ENCODE measurements at regions not wholly inside any gene's neighbourhood (a gene's known extent, or its start where the extent isn't known, plus 50 kb on each side); places are given as distances from the start of the nearest gene placed in this dataset.
"Not testable (repeated sequence)": the region's sequence is repeated elsewhere in the genome, so short reads cannot be mapped to it uniquely, and the experiment has no call there.

DNA sequence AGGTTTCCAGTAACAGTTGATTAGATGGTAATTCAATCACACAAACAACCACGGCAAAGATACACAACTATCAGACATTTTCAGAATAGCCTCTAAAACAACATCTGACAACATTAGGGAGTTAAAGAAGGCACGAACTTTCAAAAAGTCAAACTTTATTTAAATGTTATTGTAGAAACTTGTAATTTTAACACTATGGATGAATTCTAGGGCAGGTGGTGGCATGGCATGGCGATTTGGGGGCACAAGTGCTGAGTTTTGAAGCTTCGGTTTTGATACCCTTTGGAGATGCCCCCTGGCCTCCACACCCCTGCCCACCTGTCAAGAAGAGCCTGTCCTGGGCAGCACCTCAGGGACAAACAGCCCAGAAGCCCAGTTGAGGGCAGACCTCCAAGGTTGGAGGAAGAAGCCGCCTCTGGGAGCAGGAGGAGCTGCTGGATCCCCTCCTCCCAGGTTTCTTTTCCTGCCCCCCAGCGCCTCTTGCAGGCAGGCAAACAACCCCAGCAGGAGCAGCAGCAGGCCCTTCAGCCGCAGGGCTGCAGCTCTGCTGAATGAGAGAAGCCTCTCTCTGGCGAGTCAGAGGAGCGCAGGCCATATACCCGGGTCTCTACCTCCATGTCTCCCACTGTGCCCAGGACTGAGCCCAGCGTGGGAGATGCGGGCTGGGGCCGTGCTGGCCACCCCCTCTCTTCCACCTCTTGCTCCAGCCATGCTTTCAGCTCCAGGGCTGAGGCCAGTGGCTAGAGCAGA is 102.1 kb upstream of the IGLL5 start:
- no peak for DNase-seq

DNA sequence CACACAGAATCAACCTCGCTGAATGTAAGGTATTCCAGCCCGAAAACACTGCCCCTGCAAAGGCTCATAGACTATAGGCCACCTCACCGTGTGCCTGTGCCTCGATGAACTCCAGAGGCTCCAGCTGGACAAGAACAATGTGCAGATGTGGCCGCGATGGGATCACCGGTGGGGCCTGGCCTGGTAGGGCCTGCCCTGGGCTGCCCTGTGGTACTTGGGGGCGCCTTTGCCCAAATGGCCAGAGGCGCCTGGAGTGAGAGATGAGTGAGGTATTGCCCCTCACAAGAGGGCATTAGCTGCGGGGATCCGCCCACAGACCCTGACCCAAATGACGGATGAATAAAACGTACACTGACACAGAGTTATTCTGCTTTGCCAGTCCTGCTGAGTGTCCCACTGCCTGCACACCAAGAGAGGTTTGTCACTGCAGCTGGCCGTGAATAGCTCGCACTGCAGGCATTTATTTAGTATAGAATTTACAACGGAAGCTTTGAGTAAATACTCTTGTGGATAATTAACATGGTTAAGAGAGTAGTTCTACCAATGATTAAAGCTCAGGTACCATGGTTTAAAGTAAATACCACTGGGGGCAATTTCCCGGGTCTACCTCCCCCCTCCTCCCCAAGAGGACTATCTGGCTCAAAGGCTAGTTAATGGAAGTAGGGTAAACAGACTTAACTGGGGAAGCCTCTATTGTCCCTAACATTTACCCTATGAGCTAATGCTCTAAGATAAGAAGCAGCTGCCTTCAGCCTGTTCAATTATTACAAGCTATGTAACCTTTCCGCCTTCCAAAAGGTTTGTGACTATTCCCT is 101.1 kb upstream of the IGLL5 start:
- DNase-seq = no peak

DNA sequence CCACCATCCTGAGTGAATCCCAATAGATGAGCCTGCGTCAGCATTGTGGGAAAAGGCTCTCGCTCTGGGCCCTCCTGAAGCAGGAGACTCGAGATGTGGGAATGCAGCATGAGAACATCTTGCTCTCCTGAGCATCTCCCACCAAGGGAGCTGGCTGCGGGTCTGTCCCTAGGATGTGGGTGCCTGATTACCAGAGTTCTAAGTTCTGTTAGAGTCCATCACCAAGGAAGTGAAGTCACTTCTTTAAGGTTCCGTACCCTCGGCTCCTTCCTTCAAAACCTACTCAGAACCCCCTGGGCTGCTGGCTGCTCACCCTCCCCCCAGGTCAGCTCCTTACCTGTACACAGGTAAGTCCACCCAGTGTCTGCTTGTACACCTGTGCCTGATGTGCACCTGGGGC is 100.5 kb upstream of the IGLL5 start:
- no peak for DNase-seq

DNA sequence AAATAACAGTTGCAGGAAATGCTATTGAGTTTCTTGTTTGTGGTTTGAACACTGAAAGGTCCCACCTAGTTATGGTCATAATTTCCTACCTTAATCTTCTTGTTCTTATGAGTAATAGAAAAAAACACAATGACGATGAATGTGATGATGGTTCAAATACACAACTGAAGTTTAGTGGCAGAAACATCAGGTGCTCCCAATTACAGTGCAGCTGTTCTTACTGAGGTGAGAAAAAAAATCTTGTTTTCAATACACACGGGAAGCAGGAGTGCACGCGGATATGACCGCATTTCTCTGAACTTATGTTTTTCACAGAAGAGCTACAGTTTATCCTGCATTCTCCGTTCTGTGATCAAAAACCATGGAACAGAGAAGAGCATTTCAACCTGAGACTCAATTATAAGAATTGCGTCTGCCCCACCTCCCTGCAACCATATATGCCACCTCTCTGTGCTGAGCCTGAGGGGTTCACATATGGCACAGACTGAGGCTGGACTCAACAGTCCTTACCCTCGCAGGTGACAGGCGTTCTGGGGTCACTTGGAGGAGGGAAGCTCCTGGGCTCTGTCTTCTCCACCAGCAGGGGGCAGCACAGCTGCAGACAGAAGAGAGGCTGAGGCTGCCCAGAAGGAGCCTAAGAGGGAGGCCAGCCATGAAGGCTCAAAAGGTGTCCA is 99.7 kb upstream of the IGLL5 start:
- DNase-seq = peak; percentile 72 to 77

DNA sequence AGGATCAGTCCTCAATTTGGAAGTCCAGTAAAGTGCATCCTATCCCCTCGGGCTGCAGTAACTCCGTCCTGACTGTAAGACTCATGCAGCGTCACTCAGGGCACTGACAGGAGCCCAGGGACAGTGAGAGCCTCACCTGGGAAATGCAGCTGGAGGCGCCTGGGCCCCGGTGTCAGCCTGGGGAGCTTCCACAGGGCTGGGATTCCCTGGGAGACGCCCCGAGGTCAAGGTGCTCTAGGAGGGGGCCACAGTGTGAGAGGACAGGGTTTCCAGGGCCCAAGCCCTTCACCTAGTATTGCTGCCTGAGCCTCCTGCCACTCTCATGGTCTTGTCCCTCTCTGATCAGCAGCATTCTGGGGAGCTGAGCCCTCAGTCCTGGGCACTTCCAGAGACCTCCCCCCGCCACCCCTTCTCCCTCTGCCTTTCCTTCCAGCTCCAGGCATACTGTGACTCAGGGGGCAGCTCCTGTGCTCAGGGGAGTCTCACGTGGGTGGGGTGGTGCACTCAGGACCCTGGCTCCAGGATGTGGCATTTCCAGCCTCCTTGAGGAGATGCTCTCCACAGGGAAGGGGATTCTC is 99.1 kb upstream of the IGLL5 start:
- DNase-seq = no peak

DNA sequence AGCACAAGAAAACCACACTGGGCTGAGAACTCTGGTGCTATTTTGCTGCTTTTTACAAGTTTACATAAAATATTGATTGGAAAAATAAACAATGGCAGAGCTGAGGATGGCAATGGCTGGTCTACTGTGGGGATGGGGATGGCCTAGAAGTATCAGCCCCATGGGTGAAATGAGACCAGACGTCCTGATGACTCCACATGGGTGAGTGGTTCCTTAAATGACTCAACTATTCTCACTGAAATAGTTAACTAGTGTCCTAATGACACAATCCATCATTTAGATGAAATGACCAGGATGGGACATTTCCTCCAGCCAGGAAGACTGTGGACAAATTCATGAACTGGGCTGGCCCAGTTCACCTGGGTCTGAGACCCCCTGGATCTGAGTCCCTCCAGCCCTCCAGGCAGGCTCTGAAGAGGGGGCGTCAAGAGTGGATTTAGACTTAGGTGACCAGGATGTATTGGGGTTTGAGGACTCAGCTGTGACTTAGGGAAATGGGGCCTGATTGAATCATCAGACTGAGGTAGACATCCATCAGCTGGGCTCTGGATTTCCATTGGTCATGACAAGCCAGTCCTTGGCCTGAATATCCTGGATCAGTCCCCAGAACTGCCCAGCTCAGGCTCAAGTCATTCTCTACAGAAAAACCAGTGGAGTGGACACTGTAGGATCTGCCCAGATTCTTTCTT is 98.2 kb upstream of the IGLL5 start:
- DNase-seq = no peak

DNA sequence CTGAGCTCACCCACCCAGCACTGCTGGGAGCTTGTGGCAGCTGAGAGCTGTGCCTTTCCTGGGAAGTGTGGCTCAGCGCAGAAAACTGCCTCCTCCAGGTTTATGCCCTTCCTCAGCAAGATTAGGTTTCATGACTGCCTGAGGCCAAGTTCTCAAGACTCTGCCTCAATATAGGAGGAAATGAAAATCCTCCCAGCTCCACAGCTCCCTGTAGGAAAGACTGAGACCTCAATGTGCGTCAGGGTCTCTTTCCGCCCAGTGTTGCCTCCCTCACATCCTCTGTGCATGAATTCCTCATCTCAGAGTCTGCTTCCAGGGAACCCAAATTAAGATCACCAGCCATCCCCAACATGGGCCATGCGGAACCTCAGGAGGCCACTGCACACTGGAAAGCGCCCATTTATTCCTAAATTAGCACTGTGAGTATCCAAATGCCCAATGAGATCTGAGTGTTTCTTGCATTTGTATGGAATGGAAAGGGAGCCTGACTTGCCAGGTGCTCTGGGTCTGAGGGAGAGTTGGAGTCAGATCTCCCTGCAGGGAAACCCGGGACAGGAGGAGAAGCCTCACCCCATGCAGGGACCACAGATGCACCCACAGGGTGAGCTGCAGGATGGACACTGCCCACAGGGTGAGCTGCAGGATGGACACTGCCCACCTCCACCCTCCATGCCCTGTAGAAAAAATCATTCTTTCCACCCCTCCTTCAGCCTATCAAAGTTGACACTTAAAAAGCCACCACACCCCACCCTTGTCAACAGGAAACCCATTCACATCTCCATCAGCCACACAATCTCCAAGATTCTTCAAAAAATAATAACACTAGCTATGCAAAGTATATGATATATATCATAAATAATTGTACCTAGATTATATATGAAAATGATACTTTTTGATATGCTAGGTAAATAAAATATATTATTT is 97.4 kb upstream of the IGLL5 start:
- no peak for DNase-seq

DNA sequence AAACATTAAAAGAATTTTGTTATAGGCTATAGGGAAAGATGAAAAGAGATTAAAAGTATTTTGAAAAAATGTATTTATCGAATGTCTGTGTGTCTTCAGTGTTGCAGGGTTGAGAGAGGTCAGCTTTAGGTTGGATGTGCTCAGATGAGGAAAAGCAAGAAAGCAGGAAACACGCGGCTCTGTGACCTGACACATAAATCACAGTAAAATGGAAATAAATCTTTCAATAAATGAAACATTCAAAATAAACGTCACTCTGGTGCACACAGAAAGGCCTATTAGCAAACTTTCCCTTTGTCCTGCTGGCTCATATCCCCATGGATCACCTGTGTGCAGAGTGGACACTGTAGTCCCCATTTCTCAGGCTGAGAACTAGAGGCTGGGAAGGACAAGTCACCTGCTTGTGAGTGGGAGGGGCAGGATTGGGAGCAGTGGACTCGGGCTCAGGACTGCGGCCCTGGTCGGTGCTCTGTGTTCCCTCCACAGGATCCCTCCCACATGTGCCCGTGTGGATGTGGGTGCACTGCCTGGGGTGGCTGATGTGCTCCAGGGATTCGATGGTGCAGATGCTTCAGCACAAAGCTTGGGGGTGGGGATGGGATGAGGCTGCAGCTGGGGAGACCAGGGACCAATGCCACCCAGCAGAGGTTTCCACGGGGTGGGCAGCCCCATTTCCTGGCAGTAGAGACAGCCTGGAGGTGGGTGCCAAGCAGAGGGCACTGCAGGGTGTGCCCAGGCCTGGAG is 96.0 kb upstream of the IGLL5 start:
- DNase-seq = no peak

DNA sequence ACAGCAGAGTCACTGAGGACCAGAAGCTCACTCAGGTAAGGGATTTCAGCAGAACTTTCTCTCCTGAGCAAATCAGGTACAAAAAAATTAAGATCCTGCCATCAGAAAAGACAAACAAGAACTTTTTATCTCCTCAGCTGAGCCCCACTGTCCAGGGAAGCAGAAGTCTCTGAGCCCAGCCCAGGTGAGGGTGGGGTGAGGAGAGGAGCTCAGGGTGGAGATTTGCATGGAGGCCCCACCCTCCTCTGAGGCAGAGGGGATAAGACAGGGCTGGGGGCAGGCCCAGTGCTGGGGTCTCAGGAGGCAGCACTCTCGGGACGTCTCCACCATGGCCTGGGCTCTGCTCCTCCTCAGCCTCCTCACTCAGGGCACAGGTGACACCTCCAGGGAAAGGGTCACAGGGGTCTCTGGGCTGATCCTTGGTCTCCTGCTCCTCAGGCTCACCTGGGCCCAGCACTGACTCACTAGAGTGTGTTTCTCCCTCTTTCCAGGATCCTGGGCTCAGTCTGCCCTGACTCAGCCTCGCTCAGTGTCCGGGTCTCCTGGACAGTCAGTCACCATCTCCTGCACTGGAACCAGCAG is 95.3 kb upstream of the IGLL5 start:
- DNase-seq = not testable (repeated sequence)

DNA sequence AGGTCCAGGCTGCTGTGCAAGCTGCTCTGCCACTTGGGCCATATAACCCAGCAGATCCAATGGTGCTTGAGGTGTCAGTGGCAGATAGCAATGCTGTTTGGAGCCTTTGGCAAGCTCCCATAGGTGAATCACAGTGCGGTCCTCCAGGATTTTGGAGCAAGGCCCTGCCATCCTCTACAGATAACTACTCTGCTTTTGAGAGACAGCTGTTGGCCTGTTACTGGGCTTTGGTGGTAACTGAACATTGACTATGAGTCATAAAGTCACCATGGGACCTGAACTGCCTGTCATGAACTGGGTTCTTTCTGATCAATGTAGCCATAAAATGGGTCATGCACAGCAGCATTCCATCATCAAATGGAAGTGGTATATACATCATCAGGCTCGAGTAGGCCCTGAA is 92.0 kb upstream of the IGLL5 start:
- not testable (repeated sequence) for DNase-seq

DNA sequence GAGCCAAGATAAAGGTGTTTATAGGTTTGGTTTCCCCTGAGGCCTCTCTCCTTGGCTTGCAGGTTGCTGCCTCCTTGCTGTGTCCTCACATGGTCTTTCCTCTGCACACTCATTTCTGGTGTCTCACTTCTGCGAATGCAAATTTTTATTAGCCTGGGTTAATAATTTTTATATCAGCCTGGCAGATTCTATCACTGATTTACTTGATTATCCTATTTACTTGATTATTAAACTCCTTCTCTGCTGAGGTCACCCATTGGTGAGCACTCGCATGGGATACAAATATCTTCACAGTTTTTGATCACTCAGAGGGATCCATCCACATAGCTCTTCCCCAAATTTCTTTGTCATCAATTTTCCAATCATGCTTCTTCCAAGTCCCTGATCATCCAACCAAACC is 90.9 kb upstream of the IGLL5 start:
- no peak for DNase-seq

DNA sequence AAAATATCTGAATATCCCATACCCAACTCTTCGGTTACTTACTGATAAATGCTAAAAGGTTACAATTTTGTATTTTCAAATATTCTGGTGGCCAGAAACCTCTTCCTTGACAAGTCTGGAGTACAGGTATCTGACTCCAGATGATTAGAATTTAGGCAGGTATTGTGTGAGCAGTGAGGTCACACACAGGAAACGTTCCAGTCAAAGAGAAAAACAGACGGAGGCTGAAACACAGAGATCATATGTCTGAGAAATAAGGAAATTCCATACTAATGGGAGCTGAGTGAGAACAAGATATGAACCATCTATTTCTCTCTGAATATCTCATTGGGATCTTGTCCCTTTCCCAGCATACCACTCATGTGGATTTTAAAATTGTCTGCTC is 89.4 kb upstream of the IGLL5 start:
- DNase-seq = no peak

DNA sequence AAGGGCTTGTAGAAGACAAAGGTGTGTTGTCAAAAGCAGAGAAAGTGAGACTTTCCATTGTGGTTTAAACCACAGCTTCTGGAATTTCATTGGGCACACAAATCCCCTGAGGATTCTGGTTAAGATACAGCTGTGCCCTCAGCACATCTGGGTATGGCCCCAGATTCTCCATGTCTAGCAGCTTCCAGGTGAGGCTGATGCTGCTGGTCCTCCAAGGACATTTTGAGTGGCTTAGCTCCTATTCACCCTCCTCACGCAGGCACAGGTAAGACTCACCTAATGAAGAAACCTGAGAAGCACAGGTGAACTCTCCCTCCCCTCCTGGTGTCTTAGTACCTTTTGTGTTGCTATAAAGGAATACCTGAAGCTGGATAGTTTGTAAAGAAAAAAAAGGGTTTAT is 88.9 kb upstream of the IGLL5 start:
- no peak for DNase-seq

DNA sequence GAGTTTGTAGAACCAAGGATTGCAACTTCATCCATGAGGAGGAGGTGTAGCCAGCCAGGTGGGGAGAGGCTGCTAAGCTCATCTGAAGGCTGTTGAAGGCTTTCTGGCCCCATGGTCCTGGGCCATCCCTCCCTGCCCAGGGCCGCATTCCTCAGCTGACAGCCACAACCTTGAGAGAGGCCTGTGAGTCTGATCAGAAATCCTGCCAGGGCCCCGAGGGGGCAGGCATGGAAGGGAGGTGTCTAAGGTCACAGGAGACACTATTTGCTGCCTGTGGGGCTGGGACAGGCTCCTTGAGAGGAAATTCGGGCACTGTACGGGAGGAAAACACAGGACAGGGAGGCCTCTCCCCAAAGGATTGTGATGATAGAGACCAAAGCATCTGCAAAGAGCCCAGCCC is 88.1 kb upstream of the IGLL5 start:
- DNase-seq = no peak

DNA sequence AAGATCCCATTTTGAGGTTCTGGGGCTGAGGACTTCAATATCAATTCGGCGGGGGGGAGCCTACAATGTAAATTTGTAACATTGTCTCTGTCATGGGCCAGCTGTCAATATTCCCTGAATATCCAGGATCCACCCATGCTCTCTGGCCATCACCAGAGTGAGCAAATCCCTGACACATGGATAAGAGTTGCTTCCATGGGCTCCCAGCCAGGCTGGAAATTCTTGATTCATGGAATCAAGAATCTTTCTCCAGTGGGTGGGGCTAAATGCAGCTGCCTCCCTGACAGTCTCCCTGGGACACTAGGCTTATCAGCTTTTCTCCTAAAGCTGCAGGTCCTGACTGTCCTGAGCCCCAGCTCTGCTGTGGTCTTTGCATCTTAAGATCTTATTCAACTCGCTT is 86.9 kb upstream of the IGLL5 start:
- no peak for DNase-seq

DNA sequence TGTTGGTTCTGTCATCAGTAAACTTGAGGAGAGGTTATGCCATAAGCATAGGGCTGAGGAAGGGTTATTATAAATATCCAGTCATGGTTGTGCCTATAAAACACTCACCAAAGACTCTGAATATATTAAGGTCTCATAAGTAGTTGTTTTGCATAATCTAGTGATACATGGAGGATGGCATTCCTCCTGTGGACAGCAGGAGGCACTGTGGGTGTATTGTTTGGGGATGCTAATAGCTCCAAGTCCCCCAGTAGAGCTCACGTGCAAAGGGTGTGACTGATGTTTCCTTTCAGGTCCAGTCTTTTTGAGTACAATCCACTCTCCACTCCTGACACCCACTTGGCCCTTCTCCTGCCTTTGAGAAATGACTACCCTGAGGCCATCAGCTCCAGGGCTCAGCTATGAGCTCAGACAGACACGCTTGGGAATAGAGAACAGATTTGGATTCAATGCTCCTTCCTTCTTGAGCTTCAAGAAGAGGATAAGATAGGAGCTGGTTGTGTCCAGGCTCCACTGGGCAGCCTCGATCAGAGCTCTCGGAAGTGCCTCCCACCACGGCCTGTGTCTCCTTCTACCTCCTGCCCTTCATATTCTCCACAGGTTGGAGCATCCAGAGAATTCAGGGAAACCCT is 85.2 kb upstream of the IGLL5 start:
- DNase-seq = peak in 1 of 2 experiments; percentile 42

DNA sequence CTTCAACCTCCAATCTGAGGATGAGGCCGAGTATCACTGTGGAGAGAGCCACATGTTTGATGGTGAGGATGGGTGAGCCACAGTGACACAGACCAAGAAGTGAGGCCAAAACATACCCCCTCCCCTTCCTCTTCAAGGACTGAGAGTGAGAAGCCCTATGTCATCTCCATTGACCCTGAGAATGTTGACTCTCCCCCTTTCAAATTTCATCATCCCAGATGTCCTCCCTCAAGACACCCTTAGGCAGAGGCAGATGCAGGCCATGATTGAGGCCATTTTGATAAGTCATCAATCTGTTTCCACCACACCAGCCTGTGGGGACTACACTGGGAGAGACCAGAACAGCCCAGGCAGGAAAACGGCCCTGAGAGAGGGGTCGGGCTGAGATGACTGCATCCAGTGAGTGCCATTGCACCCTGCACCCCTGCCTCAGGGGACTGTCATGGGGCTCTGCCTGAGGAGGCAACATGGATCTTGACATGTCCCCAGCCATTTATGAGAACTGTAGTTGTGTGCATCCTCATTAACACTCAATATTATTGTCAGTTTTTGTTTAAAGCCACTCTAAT is 84.2 kb upstream of the IGLL5 start:
- DNase-seq = no peak

DNA sequence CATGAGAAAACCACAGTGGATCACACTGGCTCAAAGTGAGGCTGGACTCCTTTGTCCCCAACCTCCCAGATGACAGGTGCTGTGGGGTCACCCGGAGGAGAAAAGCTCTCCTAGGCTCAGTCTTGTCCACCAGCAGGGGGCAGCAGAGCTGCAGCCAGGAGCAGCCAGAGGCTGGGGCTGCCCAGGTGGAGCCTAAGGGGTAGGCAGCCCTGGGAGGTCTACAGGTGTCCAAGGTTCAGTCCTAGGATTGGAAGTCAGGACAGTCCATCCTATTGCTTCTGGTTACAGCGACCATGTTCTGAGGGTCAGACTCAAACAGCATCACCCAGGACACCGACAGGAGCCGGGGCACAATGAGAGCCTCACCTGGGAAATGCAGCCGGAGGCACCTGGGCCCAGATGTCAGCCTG is 77.6 kb upstream of the IGLL5 start:
- peak; percentile 77 to 78 for DNase-seq

DNA sequence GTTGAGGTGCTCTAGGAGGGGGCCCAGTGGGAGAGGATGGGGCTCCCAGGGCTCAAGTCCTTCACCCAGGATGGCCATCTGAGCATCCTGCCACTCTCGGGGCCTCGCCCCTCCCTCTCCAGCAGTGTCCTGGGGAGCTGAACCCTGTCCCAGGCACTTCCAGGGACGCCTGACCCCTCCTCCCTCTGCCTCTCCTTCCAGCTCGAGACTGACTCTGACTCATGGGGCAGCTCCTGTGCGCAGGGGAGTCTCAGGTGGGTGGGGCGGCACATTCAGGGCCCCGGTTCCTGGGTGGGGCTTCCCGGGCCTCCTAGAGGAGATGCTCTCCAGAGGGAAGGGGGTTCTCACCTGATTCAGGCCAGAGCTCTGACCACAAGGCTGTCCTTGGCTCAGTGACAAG is 77.1 kb upstream of the IGLL5 start:
- no peak for DNase-seq

Measured in activated CD4-positive, alpha-beta T cell treated with anti-CD3 and anti-CD28 coated beads, Interleukin-2, amount 50 U/mL, for 48 hours (primary cell).